ENCODE measurements at regions not wholly inside any gene's neighbourhood (a gene's known extent, or its start where the extent isn't known, plus 50 kb on each side); places are given as distances from the start of the nearest gene placed in this dataset.

GRCh38 chr4:107252571-107252970 is 216.5 kb upstream of the DKK2 start:
- Histone ChIP-seq H3K36me3 (no peaks in the 10 kb centered on the region), H3K4me3 (ENCODE audit: low read depth, low read length) (no peak overlapping the region), H3K27me3 (no peaks in the 10 kb centered on the region), H3K4me1 (peaks cover 24% of the 10 kb centered on the region), H3K9me3 (no peaks in the 10 kb centered on the region)
- no peak for TF ChIP-seq CTCF (IDR thresholded peaks at IDR 0.05; ENCODE audit: low read depth, low read length)
- DNase-seq = no peak

- no peak for TF ChIP-seq CTCF (IDR thresholded peaks at IDR 0.05; ENCODE audit: low read depth, low read length)
- H3K27me3 ChIP-seq = no peaks in the 10 kb centered on the region
- no peak overlapping the region for H3K4me3 ChIP-seq (ENCODE audit: low read depth, low read length)
Observed at GRCh38 chr4:107248571-107248970, 212.5 kb upstream of the DKK2 start.

GRCh38 chr4:107247738-107248137 is 211.6 kb upstream of the DKK2 start:
- Histone ChIP-seq H3K36me3 (no peaks in the 10 kb centered on the region), H3K4me3 (ENCODE audit: low read depth, low read length) (no peak overlapping the region), H3K9me3 (no peaks in the 10 kb centered on the region), H3K4me1 (peaks cover 11% of the 10 kb centered on the region), H3K27me3 (no peaks in the 10 kb centered on the region)
- DNase-seq = no peak
- no peak for TF ChIP-seq CTCF (IDR thresholded peaks at IDR 0.05; ENCODE audit: low read depth, low read length)

More at GRCh38 chr4:107248571-107248970, 212.5 kb upstream of the DKK2 start:
- no peaks in the 10 kb centered on the region for H3K9me3 ChIP-seq
- H3K36me3 ChIP-seq = no peaks in the 10 kb centered on the region
- peaks cover 11% of the 10 kb centered on the region for H3K4me1 ChIP-seq
- DNase-seq = no peak

GRCh38 chr4:107246761-107247160 is 210.6 kb upstream of the DKK2 start:
- TF ChIP-seq CTCF (IDR thresholded peaks at IDR 0.05; ENCODE audit: low read depth, low read length) = no peak
- no peaks in the 10 kb centered on the region for H3K9me3 ChIP-seq
- no peaks in the 10 kb centered on the region for H3K27me3 ChIP-seq
- no peak for DNase-seq
- H3K4me3 ChIP-seq (ENCODE audit: low read depth, low read length) = no peak overlapping the region
- peaks cover 14% of the 10 kb centered on the region for H3K4me1 ChIP-seq
- H3K36me3 ChIP-seq = no peaks in the 10 kb centered on the region

GRCh38 chr4:107243141-107243781 is 207.1 kb upstream of the DKK2 start:
- no peak for TF ChIP-seq CTCF (IDR thresholded peaks at IDR 0.05; ENCODE audit: low read depth, low read length)
- no peaks in the 10 kb centered on the region for H3K9me3 ChIP-seq
- no peaks in the 10 kb centered on the region for H3K36me3 ChIP-seq
- peak overlapping the region; percentile 24 for H3K4me3 ChIP-seq (ENCODE audit: low read depth, low read length)
- peaks cover 14% of the 10 kb centered on the region for H3K4me1 ChIP-seq
- no peaks in the 10 kb centered on the region for H3K27me3 ChIP-seq
- DNase-seq = peak; percentile 87

- Histone ChIP-seq H3K4me1 (no peaks in the 10 kb centered on the region), H3K27me3 (no peaks in the 10 kb centered on the region), H3K9me3 (no peaks in the 10 kb centered on the region), H3K36me3 (no peaks in the 10 kb centered on the region), H3K4me3 (ENCODE audit: low read depth, low read length) (no peak overlapping the region)
- TF ChIP-seq CTCF (IDR thresholded peaks at IDR 0.05; ENCODE audit: low read depth, low read length) = no peak
- no peak for DNase-seq
Observed at GRCh38 chr4:107220976-107221375, 184.9 kb upstream of the DKK2 start.

Measured in BE2C (cell line).